Esophagus squamous epithelium (tissue), 5 donors: ENCODE measurements at regions not wholly inside any gene's neighbourhood (a gene's known extent, or its start where the extent isn't known, plus 50 kb on each side); places are given as distances from the start of the nearest gene placed in this dataset.
A peak's percentile ranks its signal among the peaks of the same experiment; 100 is the strongest.

Experiments
- DNase-seq: peaks from one replicate; lab custom pipeline; 2025; lab: John Stamatoyannopoulos, UW
- H3K27ac ChIP-seq, 4 donors: fragments of 200-600 bp; sonication (generic); one replicate each; pipeline ENCODE4 v1.5.1; 2016 to 2019; ENCODE audit warnings: mild to moderate bottlenecking in 1 of 4
- H3K27me3 ChIP-seq, 4 donors: fragments of 200-600 bp; sonication (generic); 1 replicate in 3 of 4; 2 replicates in 1 of 4; pipeline versions ENCODE4 v1.5.1 to v1.6.0; 2017 to 2021; ENCODE audit warnings: antibody characterized with exemption in 1 of 4
- H3K36me3 ChIP-seq, 3 donors: fragments of 200-600 bp; sonication (generic); one replicate each; pipeline ENCODE4 v1.5.1; 2016 to 2019
- H3K4me1 ChIP-seq, 3 donors: fragments of 200-600 bp; sonication (generic); one replicate each; pipeline ENCODE4 v1.5.1; 2017 to 2019
- H3K4me3 ChIP-seq, 4 donors: fragments of 200-600 bp; sonication (generic); 1 replicate in 3 of 4; 2 replicates in 1 of 4; pipeline ENCODE4 v1.5.1; 2016 to 2019; ENCODE audit warnings: mild to moderate bottlenecking in 2 of 4, moderate library complexity in 1 of 4
- H3K9me3 ChIP-seq, 3 donors: fragments of 200-600 bp; sonication (generic); one replicate each; pipeline ENCODE4 v1.5.1; 2016 to 2019
- CTCF ChIP-seq, 6 experiments: fragments of 450-650 bp in 4 of 6; fragments of 200-600 bp in 2 of 6; sonication (generic) in 2 of 6; IDR thresholded peaks; one replicate each; pipeline ENCODE4 v1.5.1; 2016 to 2019; ENCODE audit warnings: antibody characterized with exemption in 6 of 6, mild to moderate bottlenecking in 4 of 6, moderate library complexity in 4 of 6
- POLR2A ChIP-seq, 4 donors: fragments of 450-650 bp; IDR thresholded peaks; one replicate each; pipeline ENCODE4 v1.6.1; 2017; ENCODE audit warnings: antibody characterized with exemption in 4 of 4, mild to moderate bottlenecking in 4 of 4, moderate library complexity in 3 of 4
- WGBS, 2 donors: methylation state at CpG; one replicate each; pipeline ENCODE4 v1.1.5; 2018; 5-methylcytosine and 5-hydroxymethylcytosine counted together
- intact Hi-C: fragments of 100-400 bp; cut with DNase I; formaldehyde crosslinking; loops from one replicate; pipeline ENCODE4 v1.15.0; 2022
- donor health status: DM: yes; HTN: yes; CAD: no.

- peak overlapping the region in 1 of 4 donors; percentile 28 for H3K27ac ChIP-seq
- 63 to 83% methylated on average over 6 to 7 of the region's 7 CpGs for WGBS, 2 donors
Measured at GRCh38 chr10:78570633-78571235, 498.0 kb upstream of the ZMIZ1 start.

GRCh38 chr10:78571286-78571685 is 497.5 kb upstream of the ZMIZ1 start:
- 93 to 96% methylated on average over 6 to 7 of the region's 7 CpGs for WGBS, 2 donors
- DNase-seq, result no peak

More at GRCh38 chr10:78570633-78571235, 498.0 kb upstream of the ZMIZ1 start:
- no peaks in the 10 kb centered on the region for H3K36me3 ChIP-seq
- intact Hi-C loops, result no loop called here
- H3K4me3 ChIP-seq, result no peak overlapping the region
- DNase-seq, result no peak
- peaks cover 5 to 20% (median 8%) of the 10 kb centered on the region in 3 donors for H3K4me1 ChIP-seq
- no peaks in the 10 kb centered on the region for H3K9me3 ChIP-seq
- peaks cover 0 to 26% (median 0%) of the 10 kb centered on the region in 4 donors for H3K27me3 ChIP-seq
- TF ChIP-seq POLR2A (IDR thresholded peaks at IDR 0.05) (no peak), CTCF (IDR thresholded peaks at IDR 0.05) (no peak)

GRCh38 chr10:78571891-78572290 is 496.9 kb upstream of the ZMIZ1 start:
- H3K27ac ChIP-seq, result peak overlapping the region in 3 of 4 donors; percentile 31 to 41 (median 40)
- no peak overlapping the region for H3K4me3 ChIP-seq
- 56 to 100% methylated on average over 1 of the region's 1 CpG for WGBS, 2 donors
- H3K9me3 ChIP-seq, result no peaks in the 10 kb centered on the region
- H3K27me3 ChIP-seq, result peaks cover 0 to 19% (median 0%) of the 10 kb centered on the region in 4 donors
- peaks cover 3 to 15% (median 7%) of the 10 kb centered on the region in 3 donors for H3K4me1 ChIP-seq
- TF ChIP-seq POLR2A (IDR thresholded peaks at IDR 0.05) (no peak), CTCF (IDR thresholded peaks at IDR 0.05) (no peak)
- H3K36me3 ChIP-seq, result no peaks in the 10 kb centered on the region
- no peak for DNase-seq
- intact Hi-C loops, result no loop called here

More at GRCh38 chr10:78571286-78571685, 497.5 kb upstream of the ZMIZ1 start:
- Histone ChIP-seq H3K4me1 (peaks cover 5 to 18% (median 8%) of the 10 kb centered on the region in 3 donors), H3K27me3 (peaks cover 0 to 25% (median 0%) of the 10 kb centered on the region in 4 donors), H3K4me3 (no peak overlapping the region), H3K36me3 (no peaks in the 10 kb centered on the region), H3K9me3 (no peaks in the 10 kb centered on the region), H3K27ac (no peak overlapping the region)
- intact Hi-C loops, result no loop called here
- TF ChIP-seq POLR2A (IDR thresholded peaks at IDR 0.05) (no peak), CTCF (IDR thresholded peaks at IDR 0.05) (no peak)

- H3K27ac ChIP-seq, result peak overlapping the region in 2 of 4 donors; percentile 28 to 40
Measured at GRCh38 chr10:78572565-78572964, 496.2 kb upstream of the ZMIZ1 start.

More at GRCh38 chr10:78572565-78572964, 496.2 kb upstream of the ZMIZ1 start:
- H3K36me3 ChIP-seq, result no peaks in the 10 kb centered on the region
- no peaks in the 10 kb centered on the region for H3K9me3 ChIP-seq
- no peak for TF ChIP-seq POLR2A (IDR thresholded peaks at IDR 0.05)
- no peak for TF ChIP-seq CTCF (IDR thresholded peaks at IDR 0.05)
- intact Hi-C loops, result no loop called here
- H3K27me3 ChIP-seq, result peaks cover 0 to 15% (median 0%) of the 10 kb centered on the region in 4 donors
- WGBS, 2 donors, result 44% methylated on average over 1 of the region's 1 CpG; no CpG with 5 or more reads in 1 of the 2 donors
- H3K4me3 ChIP-seq, result no peak overlapping the region
- peaks cover 0 to 15% (median 4%) of the 10 kb centered on the region in 3 donors for H3K4me1 ChIP-seq
- no peak for DNase-seq
